Endothelial cell of umbilical vein (primary cell): ENCODE measurements at regions not wholly inside any gene's neighbourhood (a gene's known extent, or its start where the extent isn't known, plus 50 kb on each side); places are given as distances from the start of the nearest gene placed in this dataset.

ENCODE experiments used
- CTCF ChIP-seq, 2 donors: IDR thresholded peaks; 1 replicate in 1 of 2; 2 replicates in 1 of 2; pipeline ENCODE4 v1.5.1; 2011; ENCODE audit warnings: low read length in 2 of 2, mild to moderate bottlenecking in 2 of 2, moderate library complexity in 2 of 2, control low read depth in 1 of 2, inconsistent platforms in 1 of 2, low read depth in 1 of 2; ENCODE audit not compliant: insufficient read depth in 1 of 2; ENCODE audit errors: extremely low read depth in 1 of 2
- EZH2 ChIP-seq: IDR thresholded peaks from 2 replicates; pipeline ENCODE4 v1.6.1; 2012; ENCODE audit warnings: borderline replicate concordance, low read depth, mild to moderate bottlenecking, moderate library complexity, low read length, inconsistent platforms; ENCODE audit not compliant: severe bottlenecking
- FOS ChIP-seq: IDR thresholded peaks from 2 replicates; pipeline ENCODE4 v1.6.1; 2011; ENCODE audit warnings: mild to moderate bottlenecking, low read length, moderate library complexity, borderline replicate concordance; ENCODE audit not compliant: insufficient read depth
- GATA2 ChIP-seq: IDR thresholded peaks from 2 replicates; pipeline ENCODE4 v1.7.0; 2011; ENCODE audit warnings: low read depth, mild to moderate bottlenecking, moderate library complexity, mixed read lengths, low read length; ENCODE audit not compliant: insufficient read length, insufficient read depth
- POLR2A ChIP-seq: IDR thresholded peaks from 2 replicates; pipeline ENCODE4 v1.6.1; 2012; ENCODE audit warnings: low read depth, mild to moderate bottlenecking, control low read depth, low read length
- POLR2AphosphoS5 ChIP-seq: IDR thresholded peaks from 2 replicates; pipeline ENCODE4 v1.6.1; 2012; ENCODE audit warnings: low read depth, mild to moderate bottlenecking, control low read depth, low read length, moderate library complexity; ENCODE audit not compliant: insufficient read depth

GRCh38 chr20:47860049-47860830, 75.0 kb upstream of the SULF2 start:
- no peak for TF ChIP-seq CTCF (IDR thresholded peaks at IDR 0.05; ENCODE audit: extremely low read depth in 1 of 2, insufficient read depth in 1 of 2, low read depth in 1 of 2, low read length in 2 of 2)
- TF ChIP-seq FOS = no peak
- no peak for TF ChIP-seq EZH2
- no peak for TF ChIP-seq POLR2A
- no peak for TF ChIP-seq GATA2
- TF ChIP-seq POLR2AphosphoS5 = no peak
